Neural cell (in vitro differentiated cells): ENCODE measurements at regions not wholly inside any gene's neighbourhood (a gene's known extent, or its start where the extent isn't known, plus 50 kb on each side); places are given as distances from the start of the nearest gene placed in this dataset.

Experiments used
- POLR2AphosphoS5 ChIP-seq: IDR thresholded peaks from 2 replicates; pipeline ENCODE4 v1.6.1; 2012
- TF ChIP-seq, protein P1 (sequence below): fragments of 450-650 bp; IDR thresholded peaks from 2 replicates; pipeline ENCODE4 v1.5.1; 2014; ENCODE audit warnings: antibody characterized with exemption, mild to moderate bottlenecking, moderate library complexity; ENCODE audit not compliant: poor library complexity, severe bottlenecking

DNA sequence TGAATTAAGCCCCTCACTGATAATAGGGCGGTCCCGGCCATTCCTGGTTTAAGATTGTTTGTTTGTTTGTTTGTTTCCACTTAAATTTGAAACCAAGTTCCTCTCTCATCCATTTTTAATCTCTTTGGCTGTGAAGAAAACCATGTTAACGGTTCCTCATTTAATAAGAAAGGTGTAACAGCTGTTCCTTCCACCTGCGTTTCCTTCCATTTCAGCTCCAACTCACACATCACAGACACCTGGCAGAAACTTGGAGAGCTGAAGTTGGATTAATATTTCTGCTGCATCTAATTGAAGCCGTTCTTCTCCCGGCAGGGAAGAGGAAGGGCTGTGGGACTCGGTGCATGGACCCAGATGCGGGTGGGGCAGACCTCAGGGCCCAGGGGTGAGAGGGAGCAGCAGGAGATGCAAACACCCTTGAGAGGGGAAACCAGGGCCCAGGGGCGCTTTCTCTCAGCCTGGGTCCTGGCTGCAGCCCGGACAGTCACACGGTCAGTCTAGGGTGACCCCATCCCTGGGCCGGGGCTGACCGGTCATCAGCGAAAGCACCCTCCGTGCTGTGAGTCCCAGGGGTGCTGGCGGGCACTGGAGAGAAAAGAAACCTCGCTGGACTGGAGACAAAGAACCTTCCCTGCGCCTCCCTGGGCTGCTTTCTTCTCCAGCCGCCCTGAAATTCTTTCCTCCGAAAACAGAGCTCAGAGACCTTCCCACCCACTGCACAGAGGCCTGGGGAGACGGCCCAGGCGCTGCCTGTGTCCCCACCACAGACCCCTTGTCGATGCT is 242.0 kb downstream of the BRD1 start:
- TF ChIP-seq, protein P1, sequence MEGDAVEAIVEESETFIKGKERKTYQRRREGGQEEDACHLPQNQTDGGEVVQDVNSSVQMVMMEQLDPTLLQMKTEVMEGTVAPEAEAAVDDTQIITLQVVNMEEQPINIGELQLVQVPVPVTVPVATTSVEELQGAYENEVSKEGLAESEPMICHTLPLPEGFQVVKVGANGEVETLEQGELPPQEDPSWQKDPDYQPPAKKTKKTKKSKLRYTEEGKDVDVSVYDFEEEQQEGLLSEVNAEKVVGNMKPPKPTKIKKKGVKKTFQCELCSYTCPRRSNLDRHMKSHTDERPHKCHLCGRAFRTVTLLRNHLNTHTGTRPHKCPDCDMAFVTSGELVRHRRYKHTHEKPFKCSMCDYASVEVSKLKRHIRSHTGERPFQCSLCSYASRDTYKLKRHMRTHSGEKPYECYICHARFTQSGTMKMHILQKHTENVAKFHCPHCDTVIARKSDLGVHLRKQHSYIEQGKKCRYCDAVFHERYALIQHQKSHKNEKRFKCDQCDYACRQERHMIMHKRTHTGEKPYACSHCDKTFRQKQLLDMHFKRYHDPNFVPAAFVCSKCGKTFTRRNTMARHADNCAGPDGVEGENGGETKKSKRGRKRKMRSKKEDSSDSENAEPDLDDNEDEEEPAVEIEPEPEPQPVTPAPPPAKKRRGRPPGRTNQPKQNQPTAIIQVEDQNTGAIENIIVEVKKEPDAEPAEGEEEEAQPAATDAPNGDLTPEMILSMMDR = no peak
- TF ChIP-seq POLR2AphosphoS5 = no peak
